Tibial artery (tissue), 4 donors: ENCODE measurements at regions not wholly inside any gene's neighbourhood (a gene's known extent, or its start where the extent isn't known, plus 50 kb on each side); places are given as distances from the start of the nearest gene placed in this dataset.

ENCODE experiments used
- DNase-seq, 2 donors: peaks; one replicate each; pipeline ENCODE4 v3.0.0-alpha.2; 2019
- H3K27ac ChIP-seq, 2 donors: fragments of 200-600 bp; sonication (generic) in 1 of 2; 1 replicate in 1 of 2; 2 replicates in 1 of 2; pipeline ENCODE4 v1.5.1; 2018 to 2019; ENCODE audit warnings: mild to moderate bottlenecking in 1 of 2
- H3K27me3 ChIP-seq, 2 donors: fragments of 200-600 bp; sonication (generic) in 1 of 2; one replicate each; pipeline versions ENCODE4 v1.5.1 to v1.6.0; 2016 to 2019
- H3K36me3 ChIP-seq, 3 donors: fragments of 200-600 bp; sonication (generic) in 2 of 3; one replicate each; pipeline ENCODE4 v1.5.1; 2016 to 2019; ENCODE audit warnings: mild to moderate bottlenecking in 2 of 3
- H3K4me1 ChIP-seq, 4 donors: fragments of 200-600 bp; sonication (generic) in 2 of 4; 1 replicate in 3 of 4; 2 replicates in 1 of 4; pipeline ENCODE4 v1.5.1; 2016 to 2019
- H3K4me3 ChIP-seq, 2 donors: fragments of 200-600 bp; sonication (generic) in 1 of 2; 1 replicate in 1 of 2; 2 replicates in 1 of 2; pipeline ENCODE4 v1.5.1; 2018 to 2019; ENCODE audit warnings: mild to moderate bottlenecking in 2 of 2
- H3K9me3 ChIP-seq, 3 donors: fragments of 200-600 bp; sonication (generic) in 1 of 3; one replicate each; pipeline ENCODE4 v1.5.1; 2016 to 2019
- intact Hi-C: fragments of 100-400 bp; cut with DNase I; formaldehyde crosslinking; loops from one replicate; pipeline ENCODE4 v1.15.0; 2023; ENCODE audit warnings: low total_unique reads
- TF ChIP-seq, protein P1 (sequence below), 2 experiments: fragments of 200-600 bp in 1 of 2; fragments of 450-650 bp in 1 of 2; IDR thresholded peaks; one replicate each; pipeline ENCODE4 v1.5.1; 2017 to 2019; ENCODE audit warnings: antibody characterized with exemption in 2 of 2, mild to moderate bottlenecking in 1 of 2, moderate library complexity in 1 of 2

DNA sequence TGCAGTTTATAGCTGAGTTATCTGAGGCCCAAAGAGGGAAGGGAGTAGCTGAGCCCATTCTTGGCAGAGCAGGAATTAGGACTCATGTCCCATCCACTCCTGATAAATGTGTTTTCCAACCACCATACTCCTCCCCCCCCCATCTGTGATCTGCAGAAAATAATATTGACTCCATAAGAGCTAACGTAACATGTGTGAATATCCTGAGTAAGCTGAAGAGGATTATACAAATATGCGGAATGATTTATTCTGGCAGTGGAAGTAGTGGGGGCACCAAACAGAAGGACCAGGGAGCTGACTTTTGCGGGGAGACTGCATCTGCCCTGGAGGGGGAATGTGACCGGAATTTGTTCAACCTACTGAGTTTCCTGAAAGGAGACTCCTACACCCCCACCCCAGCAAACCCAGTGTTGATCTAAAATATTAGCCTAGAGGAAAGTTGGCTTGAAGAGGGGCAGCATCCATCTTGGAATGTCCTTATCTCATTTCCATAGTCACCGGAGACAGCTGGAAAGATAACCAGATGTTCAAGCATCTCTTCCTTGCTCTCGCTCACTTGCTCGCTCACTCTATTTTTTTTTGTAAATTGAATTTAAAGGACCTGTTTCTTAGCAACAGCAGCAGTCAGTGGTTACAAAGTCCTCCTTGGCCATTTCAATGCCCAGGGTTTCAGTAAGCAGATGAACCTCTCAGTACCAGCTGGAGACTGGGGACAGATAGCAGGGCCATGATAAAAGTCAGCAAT, 114.7 kb downstream of the RPS24 start:
- no peaks in the 10 kb centered on the region for H3K9me3 ChIP-seq
- no peaks in the 10 kb centered on the region for H3K36me3 ChIP-seq
- no peak for DNase-seq
- intact Hi-C loops = loop anchor here (5.0 kb wide), 1 partner anchor 1024 kb away; no protein-coding TSS in a partner anchor
- TF ChIP-seq, protein P1, sequence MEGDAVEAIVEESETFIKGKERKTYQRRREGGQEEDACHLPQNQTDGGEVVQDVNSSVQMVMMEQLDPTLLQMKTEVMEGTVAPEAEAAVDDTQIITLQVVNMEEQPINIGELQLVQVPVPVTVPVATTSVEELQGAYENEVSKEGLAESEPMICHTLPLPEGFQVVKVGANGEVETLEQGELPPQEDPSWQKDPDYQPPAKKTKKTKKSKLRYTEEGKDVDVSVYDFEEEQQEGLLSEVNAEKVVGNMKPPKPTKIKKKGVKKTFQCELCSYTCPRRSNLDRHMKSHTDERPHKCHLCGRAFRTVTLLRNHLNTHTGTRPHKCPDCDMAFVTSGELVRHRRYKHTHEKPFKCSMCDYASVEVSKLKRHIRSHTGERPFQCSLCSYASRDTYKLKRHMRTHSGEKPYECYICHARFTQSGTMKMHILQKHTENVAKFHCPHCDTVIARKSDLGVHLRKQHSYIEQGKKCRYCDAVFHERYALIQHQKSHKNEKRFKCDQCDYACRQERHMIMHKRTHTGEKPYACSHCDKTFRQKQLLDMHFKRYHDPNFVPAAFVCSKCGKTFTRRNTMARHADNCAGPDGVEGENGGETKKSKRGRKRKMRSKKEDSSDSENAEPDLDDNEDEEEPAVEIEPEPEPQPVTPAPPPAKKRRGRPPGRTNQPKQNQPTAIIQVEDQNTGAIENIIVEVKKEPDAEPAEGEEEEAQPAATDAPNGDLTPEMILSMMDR (IDR thresholded peaks at IDR 0.05) = no peak
- H3K4me3 ChIP-seq = no peak overlapping the region
- no peak overlapping the region for H3K27ac ChIP-seq
- peaks cover 0 to 5% (median 0%) of the 10 kb centered on the region in 4 donors for H3K4me1 ChIP-seq
- H3K27me3 ChIP-seq = no peaks in the 10 kb centered on the region

DNA sequence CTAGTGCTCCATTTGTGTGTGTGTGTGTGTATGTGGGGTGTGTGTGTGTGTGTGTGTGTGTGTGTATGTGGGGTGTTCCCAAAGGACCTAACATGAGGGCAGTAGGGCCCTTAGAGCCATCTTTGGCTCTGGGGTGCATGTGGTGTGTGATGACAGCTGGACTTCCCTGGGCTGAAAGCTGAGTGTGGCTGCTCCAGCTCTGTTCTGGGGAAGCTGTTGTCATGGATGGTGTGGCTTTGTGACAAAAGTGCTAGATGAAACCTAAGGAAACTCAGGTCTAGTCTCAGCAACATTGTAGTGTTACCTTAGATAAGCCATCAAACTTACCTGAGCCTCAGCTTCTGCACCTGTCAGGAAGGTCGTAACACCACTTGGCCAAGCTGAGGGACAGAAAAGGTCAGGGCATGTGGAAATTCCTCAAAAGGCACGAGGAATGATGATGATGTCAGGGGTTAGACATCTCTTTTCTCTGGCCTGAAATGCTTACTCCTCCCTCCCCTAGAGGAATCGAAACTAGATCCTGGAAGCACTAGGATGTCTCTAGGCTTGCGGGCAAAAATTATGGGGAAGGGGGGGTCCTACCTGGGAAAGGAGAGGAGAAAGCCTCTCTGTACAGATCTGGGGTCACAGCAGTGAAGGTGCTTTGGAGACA, 115.4 kb downstream of the RPS24 start:
- no peak for DNase-seq
- Histone ChIP-seq H3K4me3 (no peak overlapping the region), H3K9me3 (no peaks in the 10 kb centered on the region), H3K27ac (no peak overlapping the region), H3K4me1 (peaks cover 0 to 5% (median 0%) of the 10 kb centered on the region in 4 donors), H3K27me3 (no peaks in the 10 kb centered on the region), H3K36me3 (no peaks in the 10 kb centered on the region)
- intact Hi-C loops = loop anchor here (5.0 kb wide), 1 partner anchor 1023 kb away; no protein-coding TSS in a partner anchor
- TF ChIP-seq, protein P1 (IDR thresholded peaks at IDR 0.05) = no peak

DNA sequence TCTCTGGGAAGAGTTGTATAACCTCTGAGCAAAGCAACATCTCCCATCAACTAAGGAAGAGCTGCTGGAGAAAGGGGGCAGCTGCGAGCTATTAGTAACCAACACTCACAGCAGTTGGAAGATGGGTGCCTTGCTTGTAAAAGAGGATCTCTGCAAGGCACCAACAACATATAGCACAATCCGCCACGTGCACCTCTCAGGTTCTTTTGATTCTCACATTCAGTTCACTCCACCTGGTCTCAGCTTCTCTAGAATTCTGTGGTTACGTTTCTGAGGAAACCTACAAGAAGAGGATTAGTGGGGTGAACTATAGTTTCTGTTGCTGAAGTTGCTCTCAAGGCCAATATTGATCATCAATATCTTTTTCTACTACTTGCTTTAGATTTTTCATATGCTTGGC, 117.1 kb downstream of the RPS24 start:
- H3K9me3 ChIP-seq = no peaks in the 10 kb centered on the region
- H3K27me3 ChIP-seq = no peaks in the 10 kb centered on the region
- no peak overlapping the region for H3K27ac ChIP-seq
- no peak for DNase-seq
- H3K4me1 ChIP-seq = peaks cover 0 to 5% (median 0%) of the 10 kb centered on the region in 4 donors
- TF ChIP-seq, protein P1 (IDR thresholded peaks at IDR 0.05) = no peak
- H3K4me3 ChIP-seq = no peak overlapping the region
- intact Hi-C loops = no loop called here
- no peaks in the 10 kb centered on the region for H3K36me3 ChIP-seq

DNA sequence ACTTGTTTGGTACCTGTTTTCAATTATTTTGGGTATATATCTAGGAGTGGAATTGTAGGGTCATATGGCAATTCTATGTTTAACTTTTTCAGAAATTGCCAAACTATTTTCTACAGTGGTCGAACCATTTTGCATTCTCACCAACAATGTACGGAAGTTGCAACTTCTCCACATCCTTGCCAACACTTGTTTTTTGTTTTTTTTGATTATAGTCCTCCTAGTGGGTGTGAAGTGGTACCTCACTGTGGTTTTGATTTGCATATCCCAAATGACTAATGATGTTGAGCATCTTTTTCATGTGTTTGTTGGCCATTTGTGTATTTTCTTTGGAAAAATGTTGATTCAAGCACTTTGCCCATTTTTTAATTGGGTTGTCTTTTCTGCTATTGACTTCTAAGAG, 122.1 kb downstream of the RPS24 start:
- no peak for DNase-seq
- no peak overlapping the region for H3K27ac ChIP-seq
- H3K36me3 ChIP-seq = no peaks in the 10 kb centered on the region
- H3K27me3 ChIP-seq = no peaks in the 10 kb centered on the region
- no peaks in the 10 kb centered on the region for H3K9me3 ChIP-seq
- H3K4me1 ChIP-seq = no peaks in the 10 kb centered on the region
- H3K4me3 ChIP-seq = no peak overlapping the region
- intact Hi-C loops = no loop called here
- TF ChIP-seq, protein P1 (IDR thresholded peaks at IDR 0.05) = no peak

DNA sequence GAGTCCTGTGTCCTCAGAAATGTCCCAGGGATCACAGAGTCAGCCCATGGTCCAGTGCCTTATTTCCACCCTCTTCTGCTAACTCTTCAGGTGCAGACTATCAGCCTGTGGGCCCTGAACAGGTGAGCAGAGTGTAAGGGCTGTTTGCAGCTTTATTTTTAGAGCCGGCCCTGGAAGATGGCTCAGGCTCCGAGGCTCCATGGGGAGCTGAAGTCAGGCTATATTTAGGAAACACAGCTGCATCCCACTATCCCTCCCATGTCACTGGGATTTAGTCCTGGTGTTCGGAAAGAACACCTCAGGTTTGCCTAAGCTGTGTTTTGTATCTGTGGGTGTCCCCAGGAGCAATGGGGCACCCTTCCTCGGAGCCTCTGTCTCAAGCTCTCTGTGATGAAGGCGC, 126.9 kb downstream of the RPS24 start:
- H3K27ac ChIP-seq = no peak overlapping the region
- TF ChIP-seq, protein P1 (IDR thresholded peaks at IDR 0.05) = no peak
- H3K9me3 ChIP-seq = peaks cover 0 to 16% (median 0%) of the 10 kb centered on the region in 3 donors
- no peak for DNase-seq
- H3K4me1 ChIP-seq = no peaks in the 10 kb centered on the region
- peaks cover 0 to 7% of the 10 kb centered on the region in 2 donors for H3K27me3 ChIP-seq
- H3K36me3 ChIP-seq = no peaks in the 10 kb centered on the region
- H3K4me3 ChIP-seq = no peak overlapping the region
- intact Hi-C loops = no loop called here
